Mesodermal cell (in vitro differentiated cells): ENCODE measurements at regions not wholly inside any gene's neighbourhood (a gene's known extent, or its start where the extent isn't known, plus 50 kb on each side); places are given as distances from the start of the nearest gene placed in this dataset.

Experiments used
- H3K27ac ChIP-seq: 2 replicates; pipeline ENCODE4 v1.7.0; 2013; ENCODE audit warnings: mild to moderate bottlenecking, low read depth, low read length, moderate library complexity; ENCODE audit not compliant: severe bottlenecking
- H3K36me3 ChIP-seq: 2 replicates; pipeline ENCODE4 v1.7.1; 2013; ENCODE audit warnings: mild to moderate bottlenecking, low read length, moderate library complexity; ENCODE audit not compliant: control insufficient read depth, insufficient read depth
- H3K4me1 ChIP-seq: one replicate; pipeline ENCODE4 v1.7.1; 2013; ENCODE audit warnings: mild to moderate bottlenecking, low read length; ENCODE audit not compliant: insufficient read depth, control insufficient read depth, poor library complexity, severe bottlenecking
- H3K4me3 ChIP-seq: 2 replicates; pipeline ENCODE4 v1.7.0; 2013; ENCODE audit warnings: low read length, control low read depth, mild to moderate bottlenecking; ENCODE audit not compliant: insufficient read depth, poor library complexity, severe bottlenecking; ENCODE audit errors: extremely low read depth
- H3K9me3 ChIP-seq: 2 replicates; pipeline ENCODE4 v1.7.1; 2013; ENCODE audit warnings: mild to moderate bottlenecking, low read length, moderate library complexity; ENCODE audit not compliant: control insufficient read depth
- WGBS, 2 experiments: methylation state at CpG; one replicate each; pipeline ENCODE4 v1.1.5; 2013; ENCODE audit warnings: missing lambda C conversion rate in 2 of 2; ENCODE audit not compliant: insufficient coverage in 2 of 2; 5-methylcytosine and 5-hydroxymethylcytosine counted together

DNA sequence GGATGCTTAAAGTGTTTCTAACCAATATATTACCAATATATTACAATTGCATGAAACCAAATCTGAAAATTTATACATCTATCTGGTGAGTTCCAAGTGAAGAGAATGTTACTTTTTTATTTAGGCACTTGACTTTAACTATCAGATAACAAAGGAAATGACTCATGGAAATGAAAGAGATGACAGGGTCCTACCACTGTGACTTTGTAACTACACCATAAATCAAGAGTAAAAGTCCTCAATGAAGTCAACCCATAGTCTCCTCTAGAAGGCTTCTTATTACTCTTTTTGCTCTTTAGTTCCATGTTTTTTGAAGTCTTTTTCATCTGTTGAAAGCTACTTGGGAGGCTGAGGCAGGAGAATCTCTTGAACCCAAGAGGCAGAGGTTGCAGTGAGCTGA lies 545.0 kb upstream of the PIK3C3 start:
- Histone ChIP-seq H3K4me3 (no peak overlapping the region), H3K9me3 (peaks cover 4% of the 10 kb centered on the region)

DNA sequence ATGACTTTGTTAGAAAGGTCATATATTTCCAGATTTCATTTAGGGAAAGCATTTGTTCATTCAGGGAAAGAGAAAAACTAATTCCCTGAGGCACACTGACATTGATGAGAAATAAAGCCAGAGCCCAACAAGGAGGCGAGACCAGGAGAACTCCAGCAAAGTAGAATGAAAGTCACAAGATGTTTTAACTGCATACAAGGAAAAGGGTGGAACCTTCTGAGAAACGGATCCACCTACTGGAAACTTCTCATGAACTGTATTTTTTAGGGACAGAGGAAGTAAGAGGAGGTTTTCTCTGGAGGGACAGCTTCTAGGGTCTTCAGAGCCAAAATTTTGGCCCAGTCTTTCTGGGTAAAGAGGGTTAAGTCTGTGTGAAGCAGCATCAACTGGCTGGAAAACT lies 548.2 kb upstream of the PIK3C3 start:
- Histone ChIP-seq H3K4me3 (no peak overlapping the region), H3K9me3 (no peaks in the 10 kb centered on the region), H3K4me1 (no peaks in the 10 kb centered on the region), H3K27ac (no peak overlapping the region), H3K36me3 (no peaks in the 10 kb centered on the region)
- 84 to 100% methylated on average over 2 of the region's 2 CpGs for WGBS, 2 experiments

More for the DNA sequence above, 545.0 kb upstream of the PIK3C3 start:
- Histone ChIP-seq H3K27ac (no peak overlapping the region), H3K36me3 (no peaks in the 10 kb centered on the region), H3K4me1 (no peaks in the 10 kb centered on the region)

DNA sequence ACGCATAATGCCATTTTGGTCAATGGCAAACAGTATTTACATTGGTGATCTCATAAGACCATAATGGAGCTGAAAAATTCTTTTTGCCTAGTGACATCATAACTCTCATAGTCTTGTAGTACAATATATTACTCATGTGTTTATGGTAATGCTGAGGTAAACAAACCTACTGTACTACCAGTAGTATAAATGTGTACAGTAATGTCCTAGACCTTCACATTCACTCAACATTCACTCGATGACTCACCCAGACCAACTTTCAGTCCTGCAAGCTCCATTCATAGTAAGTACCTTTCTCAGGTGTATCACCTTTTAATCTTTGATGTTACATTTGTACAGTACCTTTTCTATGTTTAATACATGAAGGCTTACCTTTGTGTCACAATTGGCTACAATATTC lies 558.2 kb upstream of the PIK3C3 start:
- H3K4me3 ChIP-seq: no peak overlapping the region
- H3K27ac ChIP-seq: no peak overlapping the region
- no peaks in the 10 kb centered on the region for H3K9me3 ChIP-seq
- H3K36me3 ChIP-seq: no peaks in the 10 kb centered on the region
- peaks cover 14% of the 10 kb centered on the region for H3K4me1 ChIP-seq
- WGBS, 2 experiments: no CpG with 5 or more reads among the region's 2 CpGs

DNA sequence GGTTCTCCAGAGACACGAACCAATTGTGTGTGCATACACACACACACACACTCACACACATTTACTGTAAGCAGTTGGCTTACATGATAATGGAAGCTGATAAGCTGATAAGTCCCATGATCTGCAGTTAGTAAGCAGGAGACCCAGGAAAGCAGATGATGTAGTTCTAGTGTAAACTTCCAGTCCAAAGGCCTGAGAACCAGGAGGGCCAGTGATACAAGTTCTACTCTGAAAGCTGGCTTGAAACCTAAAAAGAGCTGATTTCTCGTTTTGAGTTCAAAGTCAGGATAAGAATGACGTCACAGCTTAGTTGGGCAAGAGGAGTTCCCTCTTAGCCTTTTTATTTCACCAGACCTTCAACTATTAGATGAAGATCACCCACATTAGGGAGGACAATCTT lies 558.8 kb upstream of the PIK3C3 start:
- no peak overlapping the region for H3K4me3 ChIP-seq
- no peaks in the 10 kb centered on the region for H3K9me3 ChIP-seq
- H3K27ac ChIP-seq: no peak overlapping the region
- peaks cover 14% of the 10 kb centered on the region for H3K4me1 ChIP-seq
- 60 to 90% methylated on average over 1 to 2 of the region's 3 CpGs for WGBS, 2 experiments
- no peaks in the 10 kb centered on the region for H3K36me3 ChIP-seq

DNA sequence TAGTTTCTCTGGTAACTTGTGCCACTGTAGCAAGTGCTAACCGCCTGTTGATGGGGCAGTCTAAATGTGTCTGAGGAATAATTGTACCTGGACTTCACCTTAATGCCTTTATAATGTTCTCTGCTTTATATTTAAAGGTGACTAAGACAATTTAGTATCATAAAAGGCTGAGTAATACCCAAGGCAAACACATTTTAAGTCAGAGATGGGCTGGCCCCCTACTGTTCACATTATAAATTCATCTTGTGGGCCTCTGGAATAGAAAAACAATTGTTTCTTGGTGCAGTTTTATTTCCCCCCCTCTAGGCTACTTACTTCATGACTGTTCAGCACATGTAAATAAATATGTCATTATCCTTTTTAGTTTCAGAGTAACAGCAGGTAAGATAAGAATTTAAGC lies 559.3 kb upstream of the PIK3C3 start:
- H3K4me3 ChIP-seq: no peak overlapping the region
- no peaks in the 10 kb centered on the region for H3K9me3 ChIP-seq
- H3K4me1 ChIP-seq: peaks cover 14% of the 10 kb centered on the region
- no CpG with 5 or more reads among the region's 1 CpG for WGBS, 2 experiments
- no peak overlapping the region for H3K27ac ChIP-seq
- H3K36me3 ChIP-seq: no peaks in the 10 kb centered on the region

DNA sequence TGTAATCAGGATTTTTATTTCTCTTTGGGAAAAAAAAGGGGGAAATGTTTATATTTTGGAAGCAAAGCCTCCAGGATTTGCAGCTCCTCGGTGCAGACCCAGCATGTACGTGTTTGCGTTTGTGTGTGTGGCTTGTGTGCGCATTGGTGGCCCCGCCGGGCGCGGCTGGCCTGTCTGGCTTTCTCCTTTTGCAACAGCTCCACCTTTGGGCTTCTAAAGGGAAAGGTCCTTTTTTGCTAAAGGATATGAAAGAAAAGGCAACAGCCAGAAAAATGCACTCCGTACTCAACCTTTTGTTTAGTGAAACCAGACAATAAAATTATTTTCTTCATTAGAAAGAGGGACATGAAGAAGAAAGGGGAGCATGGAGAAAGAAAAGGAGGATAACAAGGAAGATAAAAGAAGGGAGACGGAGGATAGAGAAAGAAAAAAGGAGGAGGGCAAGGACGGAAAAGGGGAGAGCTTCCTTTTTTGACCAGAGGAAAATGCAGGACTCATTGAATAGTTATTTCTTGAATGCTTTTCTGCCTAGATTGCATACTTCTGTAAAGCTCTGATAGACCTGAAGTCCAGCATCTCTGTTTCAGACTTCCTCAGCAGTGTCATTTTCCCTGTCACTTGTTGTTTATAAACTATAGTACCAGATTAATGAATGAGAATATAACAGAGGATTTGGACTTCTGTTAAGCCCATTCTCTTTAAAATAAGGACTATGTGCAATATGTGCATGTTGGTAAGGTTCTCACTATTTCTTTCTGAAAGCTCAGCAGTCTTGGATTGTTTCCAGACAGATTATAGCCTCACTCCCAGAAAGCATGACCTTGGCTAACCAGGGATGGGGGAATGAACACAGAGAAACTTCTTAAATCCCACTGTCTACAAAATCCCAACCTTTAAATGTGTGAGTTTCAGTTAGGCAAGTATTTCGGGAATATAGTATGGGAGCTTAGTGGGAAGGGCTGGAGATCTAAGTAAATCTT lies 563.1 kb upstream of the PIK3C3 start:
- H3K27ac ChIP-seq: peak overlapping the region; percentile 70
- H3K4me3 ChIP-seq: peak overlapping the region; percentile 14
- H3K9me3 ChIP-seq: no peaks in the 10 kb centered on the region
- 17 to 19% methylated on average over 9 to 10 of the region's 12 CpGs for WGBS, 2 experiments
- H3K36me3 ChIP-seq: no peaks in the 10 kb centered on the region
- peaks cover 14% of the 10 kb centered on the region for H3K4me1 ChIP-seq

DNA sequence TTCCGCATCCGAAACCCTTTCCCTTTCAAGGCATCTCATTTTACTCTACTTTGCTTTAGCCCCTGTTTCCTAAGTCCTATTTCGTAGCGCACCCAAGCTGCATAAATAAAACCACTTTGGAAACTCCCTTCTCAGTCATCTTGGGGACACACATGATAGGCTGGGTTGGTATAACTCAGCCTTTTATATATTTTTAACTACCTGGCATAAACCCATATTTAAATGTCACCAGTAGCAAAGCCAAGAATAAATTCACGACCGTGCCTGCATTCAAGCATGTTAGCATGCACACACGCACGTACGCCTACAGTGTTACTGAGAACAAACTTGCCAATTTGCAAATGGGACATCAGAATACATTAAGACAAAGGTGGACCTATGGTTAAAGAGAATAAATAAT lies 564.7 kb upstream of the PIK3C3 start:
- Histone ChIP-seq H3K27ac (no peak overlapping the region), H3K9me3 (no peaks in the 10 kb centered on the region), H3K4me1 (peaks cover 10% of the 10 kb centered on the region), H3K4me3 (no peak overlapping the region), H3K36me3 (no peaks in the 10 kb centered on the region)
- WGBS, 2 experiments: 94% methylated on average over 5 to 7 of the region's 9 CpGs

DNA sequence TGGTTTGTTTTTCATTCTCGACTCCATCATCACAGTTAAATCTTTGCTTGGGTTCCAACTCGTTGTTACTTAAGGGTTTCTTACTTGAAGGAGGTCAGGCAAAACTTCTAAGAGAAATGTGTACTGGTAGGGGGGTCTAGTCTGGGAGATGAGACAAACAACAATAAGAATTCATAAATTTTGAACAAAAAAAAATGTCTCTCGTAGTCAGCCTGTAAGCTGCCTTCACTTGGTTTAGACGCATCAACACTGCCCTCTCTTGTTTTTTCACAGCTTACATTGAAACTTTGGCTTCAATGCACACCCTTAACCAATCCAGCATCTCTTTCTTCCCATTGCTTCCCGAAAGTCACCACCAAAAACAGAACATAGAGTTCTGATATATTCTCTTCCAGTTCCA lies 576.4 kb upstream of the PIK3C3 start:
- Histone ChIP-seq H3K4me1 (no peaks in the 10 kb centered on the region), H3K36me3 (no peaks in the 10 kb centered on the region), H3K9me3 (no peaks in the 10 kb centered on the region), H3K4me3 (no peak overlapping the region), H3K27ac (no peak overlapping the region)
- 44% methylated on average over 2 of the region's 5 CpGs for WGBS, 2 experiments

DNA sequence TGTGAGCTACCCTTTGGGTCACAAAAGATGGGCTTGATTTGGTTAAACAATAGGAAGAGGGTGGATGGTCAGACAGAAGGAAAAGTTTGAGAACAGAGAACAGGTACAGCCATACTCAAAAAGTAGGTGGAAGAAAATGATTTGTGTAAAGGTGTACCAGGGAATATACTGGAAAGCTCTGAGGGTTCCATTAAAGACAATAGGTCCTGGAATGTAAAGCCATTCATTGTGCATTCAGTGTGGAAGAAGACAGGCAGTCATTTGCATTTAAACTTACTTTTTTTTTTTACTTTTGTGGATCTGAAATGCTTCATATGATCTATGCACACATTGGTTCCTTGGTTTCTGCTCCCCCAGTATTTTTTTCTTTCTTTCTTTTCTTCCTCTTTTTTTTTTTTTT lies 581.4 kb upstream of the PIK3C3 start:
- H3K4me1 ChIP-seq: peaks cover 6% of the 10 kb centered on the region
- H3K9me3 ChIP-seq: no peaks in the 10 kb centered on the region
- no peak overlapping the region for H3K27ac ChIP-seq
- H3K36me3 ChIP-seq: no peaks in the 10 kb centered on the region
- H3K4me3 ChIP-seq: no peak overlapping the region

DNA sequence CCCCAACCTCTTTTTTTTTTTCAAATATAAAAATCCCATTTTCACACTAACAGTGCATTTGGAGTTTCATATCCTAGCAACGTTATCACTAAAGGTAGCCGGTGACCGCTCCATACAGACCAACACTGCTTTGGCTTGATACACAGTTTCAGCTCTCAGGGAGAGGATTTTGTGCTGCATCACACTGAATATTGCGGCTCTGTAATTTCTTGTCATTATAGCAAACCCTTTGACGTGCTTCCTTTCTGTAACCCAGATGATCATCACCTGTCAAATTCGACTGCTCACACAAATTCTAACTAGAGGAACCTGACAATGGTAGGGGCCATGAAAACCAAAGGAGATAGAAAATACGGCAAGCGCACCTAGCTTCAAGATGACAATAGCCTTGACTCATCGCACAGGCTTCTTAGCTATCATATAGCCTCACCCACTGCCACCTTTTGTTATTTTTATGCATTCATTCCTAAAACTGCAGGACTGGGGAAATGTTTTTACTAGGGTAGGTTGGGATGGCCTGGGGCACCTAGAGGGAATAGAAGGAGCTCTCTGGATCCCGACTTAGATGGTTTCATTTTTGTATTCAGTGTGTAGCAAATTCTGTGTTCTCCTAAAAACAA lies 582.9 kb upstream of the PIK3C3 start:
- Histone ChIP-seq H3K27ac (no peak overlapping the region), H3K36me3 (no peaks in the 10 kb centered on the region), H3K9me3 (no peaks in the 10 kb centered on the region), H3K4me1 (peaks cover 6% of the 10 kb centered on the region), H3K4me3 (no peak overlapping the region)
- 76 to 84% methylated on average over 7 to 8 of the region's 10 CpGs for WGBS, 2 experiments
